GM12864 (cell line): ENCODE measurements at regions not wholly inside any gene's neighbourhood (a gene's known extent, or its start where the extent isn't known, plus 50 kb on each side); places are given as distances from the start of the nearest gene placed in this dataset.

Experiments
- DNase-seq: peaks from one replicate; pipeline ENCODE4 v3.0.0-alpha.2; 2011; ENCODE audit warnings: low read depth
- H3K4me3 ChIP-seq: 2 replicates; pipeline ENCODE4 v1.5.1; 2011; ENCODE audit warnings: mild to moderate bottlenecking, low read depth, low read length, control low read depth
- TF ChIP-seq, protein P1 (sequence below): IDR thresholded peaks from 2 replicates; pipeline ENCODE4 v1.5.1; 2011; ENCODE audit warnings: low read depth, mild to moderate bottlenecking, moderate library complexity, low read length, control low read depth, inconsistent platforms; ENCODE audit errors: missing control alignments

DNA sequence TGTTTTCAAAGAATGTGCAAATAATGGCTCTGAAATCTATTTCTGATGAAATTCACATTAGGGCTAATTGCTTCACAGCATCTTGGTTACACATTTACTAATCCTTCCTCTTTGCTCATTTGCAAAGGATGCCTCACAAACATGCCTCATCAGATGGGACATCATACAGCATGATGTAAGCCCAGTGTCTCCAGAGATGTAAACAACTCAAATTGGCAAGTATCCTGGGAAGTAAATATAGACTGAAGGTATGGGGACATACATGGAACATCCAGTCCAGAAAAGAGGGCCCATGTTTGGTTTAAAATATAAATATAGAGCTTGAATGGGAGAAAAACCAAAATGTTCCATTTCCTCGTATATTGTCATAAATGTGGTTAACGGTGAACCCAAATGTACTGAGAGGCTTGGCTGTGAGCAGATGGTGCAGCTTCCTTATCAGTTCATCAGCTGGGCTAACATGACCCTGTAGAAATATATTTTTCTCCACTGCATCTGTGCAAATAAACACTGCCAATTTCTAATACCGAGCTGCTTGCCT, 142.9 kb upstream of the NUDT7 start:
- no peak for DNase-seq
- TF ChIP-seq, protein P1, sequence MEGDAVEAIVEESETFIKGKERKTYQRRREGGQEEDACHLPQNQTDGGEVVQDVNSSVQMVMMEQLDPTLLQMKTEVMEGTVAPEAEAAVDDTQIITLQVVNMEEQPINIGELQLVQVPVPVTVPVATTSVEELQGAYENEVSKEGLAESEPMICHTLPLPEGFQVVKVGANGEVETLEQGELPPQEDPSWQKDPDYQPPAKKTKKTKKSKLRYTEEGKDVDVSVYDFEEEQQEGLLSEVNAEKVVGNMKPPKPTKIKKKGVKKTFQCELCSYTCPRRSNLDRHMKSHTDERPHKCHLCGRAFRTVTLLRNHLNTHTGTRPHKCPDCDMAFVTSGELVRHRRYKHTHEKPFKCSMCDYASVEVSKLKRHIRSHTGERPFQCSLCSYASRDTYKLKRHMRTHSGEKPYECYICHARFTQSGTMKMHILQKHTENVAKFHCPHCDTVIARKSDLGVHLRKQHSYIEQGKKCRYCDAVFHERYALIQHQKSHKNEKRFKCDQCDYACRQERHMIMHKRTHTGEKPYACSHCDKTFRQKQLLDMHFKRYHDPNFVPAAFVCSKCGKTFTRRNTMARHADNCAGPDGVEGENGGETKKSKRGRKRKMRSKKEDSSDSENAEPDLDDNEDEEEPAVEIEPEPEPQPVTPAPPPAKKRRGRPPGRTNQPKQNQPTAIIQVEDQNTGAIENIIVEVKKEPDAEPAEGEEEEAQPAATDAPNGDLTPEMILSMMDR: no peak
- H3K4me3 ChIP-seq: no peak overlapping the region

DNA sequence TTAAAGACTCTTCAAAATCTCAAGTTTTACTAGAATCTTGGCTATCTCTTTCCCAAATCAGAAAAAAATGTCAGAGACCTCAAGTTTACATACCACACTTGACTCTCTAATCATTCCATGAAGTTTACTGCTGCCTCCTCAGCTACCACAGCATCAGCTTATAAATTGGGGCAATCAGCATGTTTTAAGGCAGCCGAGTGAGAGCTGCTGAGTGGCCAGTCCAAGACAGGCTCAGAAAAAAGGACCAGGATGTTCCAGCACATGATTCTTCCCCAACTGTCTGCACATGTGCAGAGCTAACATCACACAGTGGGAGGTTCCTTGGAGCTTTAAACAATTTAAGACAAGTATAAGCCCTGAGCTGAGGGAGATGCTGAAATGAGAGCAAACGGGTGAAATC, 140.6 kb upstream of the NUDT7 start:
- TF ChIP-seq, protein P1: no peak
- H3K4me3 ChIP-seq: no peak overlapping the region
- DNase-seq: no peak

DNA sequence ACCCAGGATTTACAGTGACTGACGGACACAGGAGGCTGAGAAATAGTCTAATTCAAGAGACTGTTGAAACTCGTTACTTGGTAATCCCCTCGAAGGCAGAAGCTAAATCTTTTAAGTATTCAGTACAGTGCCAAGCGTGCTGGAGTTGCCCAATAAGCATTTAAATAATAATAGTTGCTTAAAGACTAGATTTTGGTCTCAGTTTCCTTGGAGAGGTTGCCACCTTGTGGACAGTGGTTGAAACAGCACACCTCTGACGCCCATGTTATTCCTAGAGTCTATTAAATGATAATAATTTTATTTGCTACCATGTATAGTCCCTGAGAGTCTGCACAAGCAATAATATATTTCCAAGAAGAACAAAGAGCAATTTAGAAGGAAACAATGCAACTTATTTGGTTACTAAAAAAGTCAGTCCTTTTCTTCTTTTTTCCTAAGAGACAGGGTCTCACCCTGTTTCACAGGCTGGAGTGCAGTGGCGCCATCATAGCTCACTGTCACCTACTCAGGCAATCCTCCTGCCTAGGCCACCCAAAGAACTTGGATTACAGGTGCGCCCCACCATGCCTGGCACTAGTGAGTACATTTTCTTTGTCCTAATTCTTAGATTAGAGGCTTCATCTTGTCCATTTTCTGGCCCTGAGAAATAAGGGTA, 138.0 kb upstream of the NUDT7 start:
- peak; percentile 10 for DNase-seq
- H3K4me3 ChIP-seq: no peak overlapping the region
- TF ChIP-seq, protein P1: peak; percentile 66

DNA sequence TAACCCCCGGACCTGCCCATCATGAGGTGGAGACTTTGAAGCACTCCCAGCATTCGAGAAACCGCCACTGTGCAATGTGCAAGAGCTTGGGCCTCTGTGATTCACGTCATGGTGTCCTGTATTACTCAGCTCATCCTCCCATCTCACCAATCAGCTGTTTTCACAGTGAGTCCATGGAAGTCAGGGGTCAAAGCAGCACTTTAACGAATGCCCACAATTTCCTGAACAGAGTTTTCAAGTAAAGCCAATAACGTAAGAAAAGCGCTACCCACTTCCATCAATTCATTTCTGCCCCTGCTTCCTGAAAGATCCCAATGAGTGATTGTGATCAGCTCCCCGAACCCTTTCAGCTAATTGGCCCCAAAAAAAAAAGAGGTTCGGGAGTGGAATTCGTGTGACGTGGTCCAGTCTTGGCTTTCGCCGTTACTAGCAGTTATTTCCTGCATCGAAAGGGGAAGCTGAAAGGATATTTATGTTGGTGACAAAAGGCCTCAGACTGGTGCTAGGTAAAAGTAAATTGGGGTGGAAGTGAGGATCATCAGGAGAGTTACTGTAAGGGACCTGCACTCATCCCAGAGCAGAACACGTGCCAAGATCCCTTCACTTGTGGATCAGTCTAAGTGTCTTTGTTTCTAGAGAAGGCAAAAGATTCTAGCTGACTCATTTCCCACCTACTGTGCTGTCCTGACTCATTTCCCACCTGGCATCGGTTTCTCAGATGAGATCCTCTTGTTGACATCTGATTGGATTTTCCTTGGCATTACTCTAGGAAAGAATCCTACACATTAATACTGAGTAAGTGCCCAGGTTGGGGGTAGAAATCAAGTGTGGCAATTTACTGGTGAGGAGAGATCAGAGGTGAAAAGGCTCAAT, 136.7 kb upstream of the NUDT7 start:
- no peak overlapping the region for H3K4me3 ChIP-seq
- no peak for DNase-seq
- TF ChIP-seq, protein P1: no peak

DNA sequence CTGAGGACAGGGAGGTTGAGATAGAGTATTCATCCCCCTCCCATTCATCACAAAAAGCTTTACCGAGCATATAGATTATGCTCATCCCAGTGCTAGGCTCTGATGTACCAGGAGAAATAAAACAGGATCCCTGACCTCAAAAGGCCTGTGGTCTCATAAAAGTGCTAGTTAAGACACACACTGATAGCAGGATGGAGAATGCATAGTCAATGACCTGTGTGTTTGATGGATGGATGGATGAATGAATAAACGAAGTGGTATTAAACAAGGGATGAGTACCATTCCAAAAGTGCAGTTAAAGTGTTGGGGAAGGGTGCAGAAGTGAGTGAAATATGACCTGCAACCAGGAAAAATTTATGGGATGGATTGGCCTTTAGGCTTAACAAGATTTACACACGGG, 133.9 kb upstream of the NUDT7 start:
- no peak for DNase-seq
- H3K4me3 ChIP-seq: no peak overlapping the region
- TF ChIP-seq, protein P1: no peak

DNA sequence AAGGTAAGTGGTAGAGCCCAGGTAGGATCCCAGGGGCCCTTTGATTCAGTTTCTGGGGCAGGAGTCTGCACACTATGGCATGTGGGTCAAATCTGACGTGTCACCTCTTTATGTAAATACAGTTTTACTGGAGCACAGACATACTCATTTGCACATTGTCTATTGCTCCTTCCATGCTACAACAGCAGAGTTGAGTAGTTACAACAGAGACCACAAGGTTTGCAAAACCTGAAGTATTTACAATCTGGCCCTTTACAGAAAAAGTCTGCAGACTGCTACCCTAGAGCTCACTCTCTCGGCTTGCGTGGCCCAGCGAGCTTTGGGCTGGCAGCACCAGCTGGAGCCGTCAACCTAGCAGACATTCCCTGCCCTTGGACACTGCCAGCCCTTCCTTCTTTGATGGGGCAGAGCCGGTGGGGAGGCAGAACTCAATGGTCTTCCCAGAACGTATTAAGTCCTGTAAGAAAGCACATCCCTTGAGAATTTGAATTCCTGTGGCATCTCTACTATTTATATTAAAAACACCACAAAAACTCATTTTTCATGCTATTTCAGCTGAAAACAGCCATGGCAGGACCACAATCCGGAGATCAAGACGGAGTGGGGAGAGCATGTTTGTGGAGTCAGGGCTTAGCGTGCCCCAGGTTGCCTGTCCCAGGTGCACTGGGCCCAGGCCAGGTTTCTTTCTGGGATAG, 133.1 kb upstream of the NUDT7 start:
- no peak for DNase-seq
- TF ChIP-seq, protein P1: no peak
- H3K4me3 ChIP-seq: no peak overlapping the region
